ENCODE measurements at regions not wholly inside any gene's neighbourhood (a gene's known extent, or its start where the extent isn't known, plus 50 kb on each side); places are given as distances from the start of the nearest gene placed in this dataset.

- CTCF ChIA-PET, result no interaction called here
Observed at GRCh38 chr18:78753240-78753639, 226.4 kb upstream of the SALL3 start.

GRCh38 chr18:78754311-78755043 is 225.1 kb upstream of the SALL3 start:
- CTCF ChIA-PET, result no interaction called here
- POLR2A ChIA-PET, result no interaction called here

More at GRCh38 chr18:78753240-78753639, 226.4 kb upstream of the SALL3 start:
- TF ChIP-seq SP1 (IDR thresholded peaks at IDR 0.05), result no peak
- TF ChIP-seq LEF1 (IDR thresholded peaks at IDR 0.05; ENCODE audit: borderline replicate concordance), result no peak
- no peak for TF ChIP-seq BHLHE40 (IDR thresholded peaks at IDR 0.05; ENCODE audit: borderline replicate concordance)
- TF ChIP-seq ZNF384 (IDR thresholded peaks at IDR 0.05), result no peak
- no peak for TF ChIP-seq L3MBTL2 (conservative IDR thresholded peaks at IDR 0.05)
- TF ChIP-seq ELF4 (IDR thresholded peaks at IDR 0.05), result no peak
- TF ChIP-seq FOXA1 (IDR thresholded peaks at IDR 0.05), result no peak
- POLR2A ChIA-PET, result no interaction called here
- DNase-seq (ENCODE audit: extremely low spot score), result no peak

GRCh38 chr18:78757014-78757413 is 222.6 kb upstream of the SALL3 start:
- TF ChIP-seq SUZ12 (IDR thresholded peaks at IDR 0.05) (no peak), BHLHE40 (IDR thresholded peaks at IDR 0.05; ENCODE audit: borderline replicate concordance) (no peak), ARNT (IDR thresholded peaks at IDR 0.05) (no peak), PKNOX1 (IDR thresholded peaks at IDR 0.05) (no peak), ZNF384 (IDR thresholded peaks at IDR 0.05) (no peak), TARDBP (IDR thresholded peaks at IDR 0.05) (no peak), SP1 (IDR thresholded peaks at IDR 0.05) (no peak), NFRKB (IDR thresholded peaks at IDR 0.05) (no peak), LEF1 (IDR thresholded peaks at IDR 0.05; ENCODE audit: borderline replicate concordance) (no peak), CTBP1 (IDR thresholded peaks at IDR 0.05; ENCODE audit: borderline replicate concordance) (no peak), L3MBTL2 (conservative IDR thresholded peaks at IDR 0.05) (no peak)
- ChIA-PET POLR2A (no interaction called here), CTCF (no interaction called here)
- DNase-seq (ENCODE audit: extremely low spot score), result no peak

More at GRCh38 chr18:78754311-78755043, 225.1 kb upstream of the SALL3 start:
- DNase-seq (ENCODE audit: extremely low spot score), result no peak
- TF ChIP-seq SP1 (IDR thresholded peaks at IDR 0.05), result no peak
- TF ChIP-seq FOXM1 (IDR thresholded peaks at IDR 0.05; ENCODE audit: borderline replicate concordance), result no peak
- TF ChIP-seq L3MBTL2 (conservative IDR thresholded peaks at IDR 0.05), result no peak
- TF ChIP-seq PKNOX1 (IDR thresholded peaks at IDR 0.05), result no peak
- no peak for TF ChIP-seq ARNT (IDR thresholded peaks at IDR 0.05)
- no peak for TF ChIP-seq CTBP1 (IDR thresholded peaks at IDR 0.05; ENCODE audit: borderline replicate concordance)
- TF ChIP-seq BHLHE40 (IDR thresholded peaks at IDR 0.05; ENCODE audit: borderline replicate concordance), result no peak
- no peak for TF ChIP-seq ELF4 (IDR thresholded peaks at IDR 0.05)
- no peak for TF ChIP-seq ZNF384 (IDR thresholded peaks at IDR 0.05)
- no peak for TF ChIP-seq TARDBP (IDR thresholded peaks at IDR 0.05)
- TF ChIP-seq SUZ12 (IDR thresholded peaks at IDR 0.05), result no peak
- TF ChIP-seq FOXA1 (IDR thresholded peaks at IDR 0.05), result no peak

- TF ChIP-seq BHLHE40 (IDR thresholded peaks at IDR 0.05; ENCODE audit: borderline replicate concordance) (no peak), PKNOX1 (IDR thresholded peaks at IDR 0.05) (no peak), NFRKB (IDR thresholded peaks at IDR 0.05) (no peak), ZNF384 (IDR thresholded peaks at IDR 0.05) (no peak), FOXK2 (IDR thresholded peaks at IDR 0.05) (no peak)
- DNase-seq (ENCODE audit: extremely low spot score), result no peak
- POLR2A ChIA-PET, result no interaction called here
- CTCF ChIA-PET, result no interaction called here
Observed at GRCh38 chr18:78758496-78758895, 221.1 kb upstream of the SALL3 start.

- CTCF ChIA-PET, result no interaction called here
- no peak for DNase-seq (ENCODE audit: extremely low spot score)
- POLR2A ChIA-PET, result no interaction called here
- no peak for TF ChIP-seq BHLHE40 (IDR thresholded peaks at IDR 0.05; ENCODE audit: borderline replicate concordance)
- TF ChIP-seq PKNOX1 (IDR thresholded peaks at IDR 0.05), result no peak
- TF ChIP-seq L3MBTL2 (conservative IDR thresholded peaks at IDR 0.05), result no peak
- TF ChIP-seq ZNF384 (IDR thresholded peaks at IDR 0.05), result no peak
- no peak for TF ChIP-seq NFRKB (IDR thresholded peaks at IDR 0.05)
- no peak for TF ChIP-seq SUZ12 (IDR thresholded peaks at IDR 0.05)
- no peak for TF ChIP-seq TARDBP (IDR thresholded peaks at IDR 0.05)
- TF ChIP-seq ELF4 (IDR thresholded peaks at IDR 0.05), result no peak
- TF ChIP-seq FOXM1 (IDR thresholded peaks at IDR 0.05; ENCODE audit: borderline replicate concordance), result no peak
- no peak for TF ChIP-seq FOXK2 (IDR thresholded peaks at IDR 0.05)
- no peak for TF ChIP-seq FOXA1 (IDR thresholded peaks at IDR 0.05)
- no peak for TF ChIP-seq HDGF (IDR thresholded peaks at IDR 0.05; ENCODE audit: borderline replicate concordance)
Observed at GRCh38 chr18:78762753-78763152, 216.9 kb upstream of the SALL3 start.

- POLR2A ChIA-PET, result no interaction called here
- TF ChIP-seq CTBP1 (IDR thresholded peaks at IDR 0.05; ENCODE audit: borderline replicate concordance), result no peak
- no peak for TF ChIP-seq ARNT (IDR thresholded peaks at IDR 0.05)
- no peak for TF ChIP-seq NFRKB (IDR thresholded peaks at IDR 0.05)
- TF ChIP-seq FOXK2 (IDR thresholded peaks at IDR 0.05), result no peak
- no peak for TF ChIP-seq BHLHE40 (IDR thresholded peaks at IDR 0.05; ENCODE audit: borderline replicate concordance)
- no peak for TF ChIP-seq ELF4 (IDR thresholded peaks at IDR 0.05)
- no peak for TF ChIP-seq PKNOX1 (IDR thresholded peaks at IDR 0.05)
- no peak for TF ChIP-seq TARDBP (IDR thresholded peaks at IDR 0.05)
- TF ChIP-seq FOXM1 (IDR thresholded peaks at IDR 0.05; ENCODE audit: borderline replicate concordance), result no peak
- no peak for TF ChIP-seq HDGF (IDR thresholded peaks at IDR 0.05; ENCODE audit: borderline replicate concordance)
- TF ChIP-seq SUZ12 (IDR thresholded peaks at IDR 0.05), result no peak
- no peak for TF ChIP-seq L3MBTL2 (conservative IDR thresholded peaks at IDR 0.05)
- TF ChIP-seq LEF1 (IDR thresholded peaks at IDR 0.05; ENCODE audit: borderline replicate concordance), result no peak
- CTCF ChIA-PET, result no interaction called here
- DNase-seq (ENCODE audit: extremely low spot score), result no peak
Observed at GRCh38 chr18:78764544-78764943, 215.1 kb upstream of the SALL3 start.
